Posterior cingulate gyrus (tissue), 11 donors: ENCODE measurements at regions not wholly inside any gene's neighbourhood (a gene's known extent, or its start where the extent isn't known, plus 50 kb on each side); places are given as distances from the start of the nearest gene placed in this dataset.
A peak's percentile ranks its signal among the peaks of the same experiment; 100 is the strongest.

Experiments
- DNase-seq, 10 donors: peaks; one replicate each; pipeline versions ENCODE4 v3.0.0 to v3.0.0-alpha.2; 2020 to 2021; ENCODE audit warnings: mixed read lengths in 3 of 10
- intact Hi-C: fragments of 100-400 bp; cut with DNase I; formaldehyde crosslinking; loops from one replicate; pipeline ENCODE4 v1.15.1; 2023

DNA sequence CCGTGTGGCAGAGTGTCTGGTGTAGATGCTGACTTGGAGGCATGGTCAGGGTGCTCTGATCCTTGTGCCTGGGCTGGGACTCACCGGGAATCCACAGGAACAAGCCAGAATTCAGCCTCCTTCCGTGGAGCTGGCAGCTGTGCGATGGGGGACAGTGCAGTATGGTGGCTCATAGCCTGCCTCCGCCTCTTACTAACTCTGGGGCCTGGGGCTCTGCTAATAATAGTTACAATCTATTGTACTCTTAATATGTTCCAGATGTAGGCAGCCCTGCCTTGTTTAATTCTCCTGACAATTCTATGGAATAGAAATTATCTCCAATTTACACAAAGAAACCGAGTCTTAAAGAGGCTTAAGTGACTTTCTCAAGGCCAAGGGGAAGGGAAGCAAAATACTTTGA lies 77.6 kb downstream of the PCDH1 start:
- DNase-seq, result peak in 1 of 10 donors; percentile 4
- intact Hi-C loops, result no loop called here

DNA sequence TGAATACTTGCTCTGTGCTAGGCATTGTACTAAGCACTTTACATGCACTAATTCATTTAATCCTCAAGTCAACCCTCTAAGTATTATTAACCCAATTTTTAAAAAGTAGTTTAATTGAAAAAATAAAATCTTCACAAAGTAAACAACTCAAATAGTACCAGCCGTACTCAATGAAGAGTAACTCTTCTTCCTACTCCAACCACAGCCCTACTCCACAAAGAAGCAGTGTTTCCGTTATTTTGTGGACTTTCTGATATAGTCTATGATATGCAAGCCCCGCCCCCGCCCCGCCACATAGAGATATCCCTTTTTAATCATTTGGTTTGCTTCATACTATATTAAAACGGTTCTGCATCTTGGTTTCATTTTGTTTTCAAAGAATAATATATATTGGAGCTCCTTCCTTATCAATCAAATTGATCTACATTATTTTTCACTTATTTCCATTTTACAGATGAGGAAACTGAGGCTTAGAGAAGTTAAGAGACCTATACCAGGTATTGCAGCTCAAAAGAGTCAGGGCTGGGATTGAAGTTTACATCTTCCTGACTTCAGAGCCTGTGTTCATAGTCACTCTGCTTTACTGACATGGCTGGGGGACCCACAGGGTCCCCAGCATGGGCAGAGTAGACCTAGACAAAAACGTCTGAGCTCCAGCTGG lies 78.6 kb downstream of the PCDH1 start:
- intact Hi-C loops, result no loop called here

DNA sequence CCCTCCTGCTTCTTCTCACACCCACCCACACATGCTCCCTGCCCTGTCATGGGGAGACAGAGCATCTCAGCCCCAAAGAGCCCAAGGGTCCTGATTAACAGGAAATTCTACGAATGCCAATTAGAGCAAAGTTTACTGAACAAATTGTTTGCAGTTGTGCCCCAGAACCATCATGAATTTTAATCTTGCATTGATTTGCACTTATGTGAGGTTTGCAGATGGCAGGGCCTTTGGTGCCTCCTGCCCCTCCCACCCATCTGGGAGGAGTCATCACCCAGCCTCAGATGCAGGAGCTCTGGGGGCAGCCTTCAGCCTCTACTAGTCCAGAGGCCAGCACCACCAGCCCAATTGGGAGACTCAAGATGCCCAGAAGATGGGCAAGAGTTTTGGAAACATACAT lies 80.8 kb downstream of the PCDH1 start:
- DNase-seq, result peak in 1 of 10 donors; percentile 38
- intact Hi-C loops, result no loop called here

More for the DNA sequence above, 78.6 kb downstream of the PCDH1 start:
- no peak for DNase-seq

DNA sequence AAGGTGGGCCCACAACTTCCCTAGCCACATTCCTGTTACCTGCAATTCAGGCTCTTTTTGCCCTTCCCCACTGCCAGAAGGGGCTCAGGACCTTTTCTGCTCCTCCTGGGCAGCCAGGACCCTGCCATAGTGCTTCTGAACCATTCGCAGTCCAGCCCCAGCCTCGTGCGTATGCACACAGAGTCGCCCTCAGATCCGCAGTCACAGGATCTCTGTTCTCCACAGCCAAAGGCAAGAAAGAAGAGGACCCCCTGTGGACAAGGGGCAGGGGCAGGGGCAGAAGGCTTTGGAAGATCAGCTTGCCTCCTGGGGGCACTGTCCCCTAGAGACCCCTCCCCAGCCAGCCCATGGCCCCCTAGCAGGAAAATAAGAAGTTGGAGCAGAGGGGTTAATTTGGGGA lies 82.8 kb downstream of the PCDH1 start:
- intact Hi-C loops, result no loop called here
- DNase-seq, result peak in 1 of 10 donors; percentile 47

DNA sequence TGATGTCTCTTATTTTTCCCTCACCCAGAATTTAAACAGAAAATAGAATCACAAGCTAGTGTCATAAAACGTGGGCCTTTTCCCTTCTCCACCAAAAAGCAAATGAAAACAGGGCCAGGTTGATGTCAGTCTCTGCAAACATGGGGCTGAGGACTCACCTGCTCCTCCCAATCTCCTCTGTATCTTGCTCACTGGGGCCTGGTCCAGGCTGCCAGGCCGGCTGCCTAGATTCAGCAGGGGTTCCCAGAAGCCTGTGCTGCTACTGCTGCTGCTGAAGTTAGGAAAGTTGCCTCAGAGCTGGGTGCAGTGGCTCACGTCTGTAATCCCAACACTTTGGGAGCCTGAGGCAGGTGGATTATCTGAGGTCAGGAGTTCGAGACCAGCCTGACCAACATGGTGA lies 84.3 kb downstream of the PCDH1 start:
- intact Hi-C loops, result no loop called here
- DNase-seq, result peak in 1 of 10 donors; percentile 19

DNA sequence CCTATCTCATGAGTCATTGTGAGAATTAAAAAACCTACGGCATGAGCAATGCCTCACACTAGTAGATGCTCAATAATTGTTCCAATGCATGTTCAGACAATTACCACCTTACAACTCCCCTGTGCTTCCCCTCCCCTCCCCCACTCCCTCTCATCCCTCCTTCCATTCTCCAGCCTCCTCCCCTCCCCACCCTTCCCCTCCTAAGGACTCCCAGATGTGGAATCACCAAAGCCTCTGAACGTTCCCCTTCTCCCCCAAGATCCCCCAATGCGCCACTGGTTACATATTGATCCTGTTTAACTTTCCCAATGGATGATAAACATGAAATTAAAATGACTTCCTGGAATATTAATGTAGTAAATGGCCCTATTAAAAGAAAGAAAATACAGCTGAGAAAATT lies 84.8 kb downstream of the PCDH1 start:
- intact Hi-C loops, result no loop called here
- DNase-seq, result peak in 1 of 10 donors; percentile 32

DNA sequence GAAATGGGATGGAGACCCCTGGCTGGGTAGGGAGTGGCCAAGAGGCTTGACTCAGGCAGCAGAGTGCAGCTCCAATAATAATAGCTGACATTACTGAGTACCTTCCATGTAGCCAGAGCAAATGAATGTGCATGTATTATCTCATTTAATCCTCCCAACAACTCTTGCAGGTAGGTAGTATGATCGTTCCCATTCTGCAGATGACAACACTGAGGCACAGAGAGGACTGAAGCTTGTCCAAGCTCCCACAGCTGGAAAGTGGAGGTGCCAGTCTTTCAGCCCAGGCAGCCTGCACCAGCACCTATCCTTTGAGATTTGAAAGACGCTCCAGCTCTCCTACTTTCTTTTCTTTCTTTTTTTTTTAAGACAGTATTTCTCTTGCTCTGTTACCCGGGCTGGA lies 87.6 kb downstream of the PCDH1 start:
- intact Hi-C loops, result no loop called here
- DNase-seq, result no peak

DNA sequence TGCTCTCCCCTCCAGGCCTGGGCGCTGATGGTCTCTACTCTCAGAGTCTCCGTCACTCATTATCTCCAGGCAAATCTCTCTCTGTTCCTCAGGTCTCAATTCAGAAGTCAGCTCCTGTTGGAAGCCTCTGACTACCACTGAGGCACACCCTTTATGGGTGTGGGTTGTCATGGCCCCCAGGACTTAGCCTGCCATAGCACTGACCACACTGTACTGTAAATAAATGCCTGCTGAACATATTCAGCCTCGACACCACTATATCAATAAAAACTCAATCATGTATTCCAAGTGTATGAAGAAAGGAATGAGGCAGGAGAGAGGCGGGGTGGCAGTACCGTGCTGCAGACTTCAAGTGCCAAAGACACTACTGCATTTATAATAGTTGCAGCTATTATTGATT lies 88.9 kb downstream of the PCDH1 start:
- DNase-seq, result no peak
- intact Hi-C loops, result no loop called here

DNA sequence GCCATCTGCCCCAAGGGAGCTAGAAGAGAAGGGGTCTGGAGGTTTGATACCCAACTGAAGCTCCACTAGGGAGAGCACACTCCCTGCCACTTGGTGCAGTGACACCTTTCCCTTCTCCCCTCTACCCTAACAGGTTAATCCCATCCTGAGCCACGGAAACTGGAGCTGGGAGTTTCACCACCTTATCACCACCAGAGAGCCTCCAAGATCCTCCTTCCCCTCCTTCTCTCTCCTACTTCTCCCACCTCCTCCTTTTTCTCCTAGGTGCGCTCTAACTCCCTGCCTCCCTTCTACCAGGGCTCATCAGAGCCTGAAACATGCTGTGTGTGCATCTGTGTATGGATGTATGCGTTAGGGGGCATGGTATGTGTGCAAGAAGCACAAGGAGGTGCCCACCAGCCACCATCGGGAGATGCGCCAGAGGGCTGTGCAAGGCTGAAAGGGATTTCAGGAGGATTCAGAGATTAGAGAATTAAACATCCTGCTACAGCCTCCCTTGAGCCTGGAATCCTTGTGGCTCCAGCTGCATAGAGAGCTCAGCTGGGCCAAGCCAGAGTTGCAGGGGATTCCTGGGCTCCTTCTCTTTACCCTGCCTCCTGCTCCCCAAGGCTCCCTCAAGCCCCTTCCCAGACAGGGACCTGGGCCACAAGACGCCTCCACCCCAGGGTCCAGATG lies 89.8 kb downstream of the PCDH1 start:
- intact Hi-C loops, result no loop called here
- DNase-seq, result no peak

DNA sequence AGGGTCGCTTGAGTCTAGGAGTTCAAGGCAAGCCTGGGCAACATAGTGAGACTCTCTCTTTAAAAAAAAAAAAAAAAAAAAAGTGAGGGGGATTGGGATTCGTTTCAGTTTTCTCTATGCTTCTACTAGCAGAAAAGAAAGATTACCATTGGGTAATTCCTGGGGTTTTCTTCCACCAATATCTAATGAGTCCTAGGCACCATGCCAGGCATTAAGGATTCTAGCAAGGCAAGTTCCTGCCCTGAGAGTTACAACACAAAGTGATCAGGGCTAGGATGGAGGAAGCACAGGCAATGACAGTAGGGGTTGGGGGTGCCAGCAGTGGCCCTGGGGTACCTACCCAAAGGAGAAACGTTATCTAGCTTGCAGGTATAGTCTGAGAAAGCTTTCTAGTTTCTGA lies 90.8 kb downstream of the PCDH1 start:
- DNase-seq, result no peak
- intact Hi-C loops, result no loop called here

DNA sequence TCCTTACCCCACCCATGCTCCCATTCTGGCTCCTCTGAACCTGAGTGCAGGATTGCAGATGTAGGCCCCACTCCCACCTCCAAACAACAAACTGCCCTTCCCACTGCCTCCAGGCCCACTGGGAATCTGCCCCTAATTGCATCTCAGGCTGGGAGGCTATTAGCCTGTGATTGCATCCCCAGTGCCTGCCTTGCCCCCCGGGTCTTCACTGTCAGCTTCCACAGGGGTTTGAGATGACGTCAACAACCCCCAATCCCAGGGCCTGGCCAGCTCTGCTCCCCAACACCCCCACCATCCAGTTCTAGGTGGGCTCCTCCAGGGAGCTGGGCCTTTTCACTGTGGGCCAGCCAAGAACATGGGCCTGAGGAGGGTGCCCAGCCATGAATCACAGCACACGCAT lies 91.5 kb downstream of the PCDH1 start:
- DNase-seq, result no peak
- intact Hi-C loops, result no loop called here

DNA sequence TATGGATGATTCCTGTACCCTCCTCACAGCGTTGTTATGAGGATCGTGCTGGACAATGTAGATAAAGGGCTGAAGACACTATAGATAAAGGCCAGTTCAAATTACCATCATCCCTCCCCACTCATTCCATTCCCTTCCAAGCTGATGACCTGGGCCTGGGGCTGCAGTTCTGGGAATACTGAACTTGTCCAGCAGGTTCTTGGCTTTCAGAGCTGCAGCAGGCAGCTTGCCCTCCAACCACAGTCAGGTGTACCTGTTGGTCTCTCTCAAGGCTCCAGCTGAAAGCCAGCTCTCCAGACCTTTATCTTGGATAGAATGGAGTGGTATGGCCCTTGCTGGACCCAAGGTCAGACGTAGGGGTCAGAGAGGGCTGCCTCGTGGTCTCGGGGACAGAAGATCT lies 92.5 kb downstream of the PCDH1 start:
- intact Hi-C loops, result no loop called here
- no peak for DNase-seq

DNA sequence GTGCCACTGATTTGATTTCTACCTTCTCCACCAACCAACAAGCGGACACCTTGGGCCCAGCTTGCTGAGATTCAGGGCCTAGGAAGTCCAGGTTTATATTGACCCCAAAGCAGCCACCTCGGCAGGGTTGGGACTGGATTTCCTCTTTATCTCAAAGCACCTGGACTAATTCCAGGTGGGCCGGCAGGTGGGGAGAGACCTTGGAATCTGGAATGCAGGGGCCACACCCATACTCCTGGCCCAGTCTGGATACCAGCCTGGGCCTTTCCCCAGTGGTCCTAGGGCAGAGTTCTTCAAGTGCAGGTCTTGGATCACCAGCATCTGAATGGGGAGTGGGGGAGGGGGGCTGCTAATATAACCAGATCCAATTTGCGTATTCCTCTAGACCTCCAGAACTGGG lies 93.1 kb downstream of the PCDH1 start:
- no peak for DNase-seq
- intact Hi-C loops, result no loop called here

DNA sequence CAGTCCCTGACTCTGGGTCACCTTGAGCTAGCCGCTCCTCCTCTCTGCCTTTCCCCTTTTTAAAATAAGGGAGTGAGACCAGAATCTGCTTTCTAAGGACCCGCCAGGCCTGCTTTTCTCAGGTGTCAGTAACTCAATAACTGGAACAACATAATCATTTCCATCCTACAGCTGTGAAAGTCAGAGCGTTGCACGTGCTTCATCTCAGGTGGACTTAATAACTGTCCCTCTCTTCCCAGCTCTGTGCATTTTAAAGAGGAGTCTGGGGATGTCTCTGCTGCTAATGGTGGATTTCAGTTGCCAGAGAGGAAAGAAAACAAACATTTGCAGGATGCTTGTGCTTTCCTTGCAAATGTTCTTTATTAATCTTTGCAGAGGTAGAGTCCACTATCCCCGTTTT lies 93.7 kb downstream of the PCDH1 start:
- no peak for DNase-seq
- intact Hi-C loops, result no loop called here

DNA sequence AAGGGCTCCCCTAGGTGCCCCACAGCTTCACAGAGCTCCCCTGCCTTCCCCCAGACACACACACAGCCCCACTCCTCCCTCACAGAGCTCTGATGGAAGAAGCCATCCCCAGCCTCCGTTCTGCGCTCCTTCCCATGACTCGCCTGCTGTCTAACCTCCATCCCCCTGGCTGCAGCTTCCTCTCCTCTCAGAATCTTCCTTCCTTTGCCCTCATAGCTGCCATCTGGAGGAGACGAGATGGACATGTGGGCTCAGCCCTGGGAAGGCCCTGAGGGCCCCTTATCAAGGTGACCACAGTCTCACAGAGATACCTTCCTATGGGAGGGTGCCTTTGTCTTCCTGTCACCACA lies 94.3 kb downstream of the PCDH1 start:
- no peak for DNase-seq
- intact Hi-C loops, result no loop called here

DNA sequence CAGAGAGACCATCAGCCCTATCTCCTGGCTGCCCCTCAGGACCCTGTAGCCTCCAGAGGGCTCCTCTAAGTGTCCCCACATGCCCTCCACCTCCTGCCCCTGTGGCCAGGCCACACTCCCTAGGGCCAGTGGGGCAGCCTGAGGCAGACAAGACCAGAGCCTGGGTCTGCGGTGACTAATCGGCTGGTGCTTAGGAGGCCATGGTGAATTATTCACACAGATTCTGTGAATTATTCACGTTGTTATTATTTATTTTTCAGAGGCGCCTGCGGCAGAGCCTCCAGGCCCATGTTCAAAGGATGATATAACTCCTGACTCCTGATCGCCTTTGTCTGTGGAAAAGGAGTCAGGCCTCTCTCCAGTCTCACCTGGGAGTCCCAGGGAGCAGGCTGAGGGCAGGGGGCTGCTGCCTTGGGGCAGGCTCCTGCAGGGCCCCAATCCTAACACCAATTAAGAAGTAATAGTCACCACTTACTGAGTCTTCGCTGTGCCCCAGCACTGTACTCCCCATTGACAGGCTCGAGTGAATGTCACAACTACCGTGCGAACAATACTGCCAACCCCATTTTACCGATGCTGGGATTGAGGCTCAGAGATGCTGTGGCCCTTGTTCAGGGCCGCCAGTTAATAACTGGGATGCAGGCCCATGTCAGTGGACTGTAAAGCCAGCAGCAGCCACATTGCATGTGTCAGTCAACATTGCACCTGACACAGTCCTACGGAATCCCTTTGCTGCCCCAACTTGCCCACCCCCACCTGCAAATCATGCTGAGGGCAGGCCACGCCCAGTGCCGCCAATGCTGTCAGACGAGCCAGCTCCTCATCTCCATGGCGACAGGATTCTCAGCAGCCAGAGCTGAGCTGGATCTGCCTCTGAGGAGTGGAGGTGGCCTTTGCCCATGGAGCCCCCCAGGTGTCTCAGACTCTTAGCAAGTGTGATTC lies 94.9 kb downstream of the PCDH1 start:
- DNase-seq, result peak in 8 of 10 donors; percentile 28 to 95 (median 72)
- intact Hi-C loops, result no loop called here

DNA sequence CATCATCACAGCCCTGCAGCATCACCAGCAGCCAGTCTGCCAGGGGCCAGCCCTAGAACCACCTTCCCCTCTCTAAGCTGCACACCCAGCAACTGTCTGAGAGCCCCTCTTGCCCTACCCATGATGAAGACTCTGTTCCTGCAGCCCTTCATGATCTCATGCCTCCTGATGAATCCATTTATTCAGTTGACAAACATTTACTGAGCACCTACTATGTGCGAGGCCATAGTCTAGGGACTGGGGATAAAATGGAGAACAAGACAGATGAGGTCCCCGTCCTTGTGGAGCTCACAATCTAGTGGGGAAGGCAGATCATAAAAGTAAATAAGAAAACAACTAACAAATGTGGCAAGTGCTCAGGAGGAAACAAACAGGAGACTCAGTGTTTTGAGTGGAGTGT lies 96.3 kb downstream of the PCDH1 start:
- DNase-seq, result no peak
- intact Hi-C loops, result no loop called here

DNA sequence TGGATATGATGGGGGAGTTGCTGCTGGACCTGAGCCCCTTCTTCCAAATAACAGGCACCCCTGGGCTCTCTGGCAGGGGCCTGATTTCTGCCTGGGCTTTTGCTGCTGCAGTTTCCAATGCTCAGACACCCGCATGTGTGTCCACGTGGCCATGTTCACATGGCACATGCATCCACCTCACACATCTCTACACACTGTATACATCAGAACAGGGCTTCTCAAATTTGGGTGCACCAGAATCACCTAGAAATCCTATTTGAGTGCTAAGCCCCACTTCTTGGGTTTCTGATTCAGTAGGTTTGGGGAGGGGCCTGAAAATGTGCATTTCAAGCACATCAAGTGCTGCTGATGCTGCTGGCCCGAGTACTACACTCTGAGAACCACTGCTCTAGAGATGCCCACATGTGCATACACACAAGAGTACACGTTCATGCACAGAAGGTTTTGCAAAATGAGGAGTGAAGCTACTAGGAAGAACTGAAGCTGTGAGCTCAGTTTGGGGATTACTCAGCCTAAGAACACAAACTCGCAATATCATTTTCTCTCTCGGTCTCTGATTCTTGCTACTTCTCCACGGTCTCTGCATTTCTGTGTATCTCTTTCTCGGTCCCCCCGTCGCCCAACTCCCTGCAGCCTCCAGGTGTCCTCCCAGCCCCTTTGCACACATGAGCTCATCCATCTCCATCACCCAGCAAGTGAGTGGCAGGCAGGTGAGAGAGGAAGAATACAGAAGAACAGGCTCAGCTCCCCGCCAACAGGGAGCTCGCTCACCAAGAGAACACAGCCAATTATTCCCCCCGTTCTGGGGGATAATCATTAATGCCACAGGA lies 97.0 kb downstream of the PCDH1 start:
- no peak for DNase-seq
- intact Hi-C loops, result no loop called here

DNA sequence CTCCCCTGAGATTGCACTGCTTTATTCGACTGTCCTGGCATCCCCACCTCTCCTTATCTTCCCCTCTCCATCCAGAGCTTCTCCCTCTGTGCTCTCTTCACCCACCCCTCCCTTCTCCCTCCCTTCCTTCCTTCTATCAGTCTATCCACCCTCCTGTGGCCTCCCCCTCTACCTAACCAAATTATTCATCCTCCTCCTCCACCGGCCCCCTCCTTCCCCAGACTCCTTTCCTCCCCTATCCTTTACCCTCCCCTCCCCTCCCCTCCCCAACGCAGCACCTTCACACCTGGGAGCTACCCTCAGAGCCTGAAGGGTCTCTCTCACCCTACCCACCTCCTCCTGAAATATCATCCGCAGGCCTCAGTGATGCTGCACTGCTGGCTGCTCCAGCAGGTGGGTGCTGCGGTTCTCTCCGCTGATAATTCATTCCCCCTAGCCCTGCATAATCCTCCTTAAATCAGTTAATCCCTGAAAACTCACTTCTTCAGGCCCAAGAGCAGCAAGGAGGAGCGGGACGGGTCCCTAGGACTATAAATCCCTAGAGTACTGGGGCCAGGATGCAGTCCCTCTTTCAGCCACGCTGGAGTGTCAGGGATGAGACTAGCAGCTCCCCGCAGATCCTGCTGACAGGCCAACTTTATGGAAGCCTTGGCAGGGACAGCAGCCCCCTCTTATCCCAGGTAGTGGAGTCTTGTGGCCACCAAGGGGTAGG lies 97.8 kb downstream of the PCDH1 start:
- intact Hi-C loops, result no loop called here
- DNase-seq, result no peak

DNA sequence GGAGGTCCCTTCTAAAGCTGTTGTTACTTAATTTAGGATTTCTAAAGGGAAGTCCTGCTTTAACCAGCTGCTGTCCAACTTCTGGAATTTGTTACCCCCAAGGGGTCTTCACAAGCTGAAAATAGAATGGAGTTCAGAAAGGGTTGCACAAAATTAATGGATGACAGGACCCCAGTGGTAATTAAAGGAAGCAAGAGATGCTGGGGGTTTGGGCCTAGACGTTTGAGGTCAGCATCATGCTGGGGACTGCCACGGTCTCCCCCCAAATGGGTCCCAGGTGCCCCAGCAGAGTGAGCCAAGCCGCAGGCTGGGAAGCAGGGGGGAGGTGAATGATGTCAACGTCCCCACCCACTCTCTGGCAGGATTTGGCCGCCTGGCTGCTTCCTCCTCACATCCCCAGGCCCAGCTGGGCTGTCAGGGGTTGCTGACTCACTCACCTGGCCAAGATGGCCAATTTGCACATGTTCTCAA lies 97.5 kb upstream of the ARAP3 start:
- no peak for DNase-seq
- intact Hi-C loops, result no loop called here
